ENCODE measurements at regions not wholly inside any gene's neighbourhood (a gene's known extent, or its start where the extent isn't known, plus 50 kb on each side); places are given as distances from the start of the nearest gene placed in this dataset.

DNA sequence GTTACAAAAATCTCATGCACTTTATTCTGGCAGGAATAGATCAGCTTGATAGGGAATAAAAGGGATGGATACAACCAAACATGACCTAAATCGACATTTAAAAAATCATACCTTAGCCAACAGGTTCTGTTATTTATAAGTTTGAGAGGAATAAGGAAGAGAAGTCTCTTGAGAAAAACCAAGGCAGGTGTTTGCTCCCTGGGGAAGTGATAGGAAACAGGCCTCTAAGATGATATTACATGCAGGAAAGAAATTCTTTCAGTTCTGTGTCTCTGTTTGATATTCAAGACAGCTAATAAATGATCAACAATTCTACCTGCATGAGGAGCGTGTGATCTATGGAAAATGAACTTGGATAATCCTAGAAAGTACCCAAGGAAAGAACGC, 184.8 kb upstream of the ZEB2 start:
- H3K27me3 ChIP-seq (replicated peaks in 1 of 4; ENCODE audit: control extremely low read depth in 1 of 4, control insufficient read depth in 3 of 4, insufficient read depth in 4 of 4, low read length in 3 of 4), result no peaks in the 10 kb centered on the region
- no peaks in the 10 kb centered on the region for H3K79me2 ChIP-seq (ENCODE audit: control insufficient read depth, insufficient read depth, low read length)
- H3K4me1 Mint-ChIP-seq, result peaks cover 46% of the 10 kb centered on the region
- H3K4me1 ChIP-seq (ENCODE audit: control insufficient read depth in 2 of 2, insufficient read depth in 2 of 2, low read length in 2 of 2), result peaks cover 41 to 42% of the 10 kb centered on the region in 2 donors
- peak overlapping the region; percentile 4 for H3K9ac ChIP-seq (ENCODE audit: low read length)
- H3K9me3 Mint-ChIP-seq (ENCODE audit: insufficient read depth), result no peaks in the 10 kb centered on the region
- peak overlapping the region; percentile 67 for H3K4me2 ChIP-seq (replicated peaks; ENCODE audit: low read depth, low read length, poor library complexity, severe bottlenecking)
- WGBS (ENCODE audit: insufficient coverage), result no CpG with 5 or more reads among the region's 3 CpGs
- H3K36me3 ChIP-seq (replicated peaks in 1 of 2; ENCODE audit: control extremely low read depth in 1 of 2, control insufficient read depth in 1 of 2, extremely low read depth in 1 of 2, insufficient read depth in 2 of 2, low read length in 1 of 2), result no peaks in the 10 kb centered on the region
- TF ChIP-seq, protein P1, sequence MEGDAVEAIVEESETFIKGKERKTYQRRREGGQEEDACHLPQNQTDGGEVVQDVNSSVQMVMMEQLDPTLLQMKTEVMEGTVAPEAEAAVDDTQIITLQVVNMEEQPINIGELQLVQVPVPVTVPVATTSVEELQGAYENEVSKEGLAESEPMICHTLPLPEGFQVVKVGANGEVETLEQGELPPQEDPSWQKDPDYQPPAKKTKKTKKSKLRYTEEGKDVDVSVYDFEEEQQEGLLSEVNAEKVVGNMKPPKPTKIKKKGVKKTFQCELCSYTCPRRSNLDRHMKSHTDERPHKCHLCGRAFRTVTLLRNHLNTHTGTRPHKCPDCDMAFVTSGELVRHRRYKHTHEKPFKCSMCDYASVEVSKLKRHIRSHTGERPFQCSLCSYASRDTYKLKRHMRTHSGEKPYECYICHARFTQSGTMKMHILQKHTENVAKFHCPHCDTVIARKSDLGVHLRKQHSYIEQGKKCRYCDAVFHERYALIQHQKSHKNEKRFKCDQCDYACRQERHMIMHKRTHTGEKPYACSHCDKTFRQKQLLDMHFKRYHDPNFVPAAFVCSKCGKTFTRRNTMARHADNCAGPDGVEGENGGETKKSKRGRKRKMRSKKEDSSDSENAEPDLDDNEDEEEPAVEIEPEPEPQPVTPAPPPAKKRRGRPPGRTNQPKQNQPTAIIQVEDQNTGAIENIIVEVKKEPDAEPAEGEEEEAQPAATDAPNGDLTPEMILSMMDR (IDR thresholded peaks at IDR 0.05), result no peak
- no peak for TF ChIP-seq EZH2 (IDR thresholded peaks at IDR 0.05; ENCODE audit: borderline replicate concordance, insufficient read depth, low read depth, low read length, poor library complexity, severe bottlenecking)
- no peaks in the 10 kb centered on the region for H3K27me3 Mint-ChIP-seq
- ChIA-PET CTCF (no interaction called here), POLR2A (no interaction called here)
- no peaks in the 10 kb centered on the region for H4K20me1 ChIP-seq (ENCODE audit: control insufficient read depth, insufficient read depth, low read length, poor library complexity, severe bottlenecking)
- no peak overlapping the region for H2AFZ ChIP-seq (ENCODE audit: insufficient read depth, low read depth, low read length, poor library complexity, severe bottlenecking)
- H3K27ac ChIP-seq (ENCODE audit: low read length in 2 of 2), result peak overlapping the region; percentile 9 to 36
- intact Hi-C loops (cut with micrococcal nuclease), result loop anchor here (2.0 to 10.0 kb wide), 3 partner anchors 186 to 1040 kb away; a partner anchor contains a TSS
- peak overlapping the region; percentile 27 for H3K4me3 Mint-ChIP-seq
- ATAC-seq (ENCODE audit: low read depth) (no peak), DNase-seq (peak; percentile 17)
- H3K9me3 ChIP-seq (ENCODE audit: control extremely low read depth in 1 of 3, control insufficient read depth in 2 of 3, insufficient read depth in 1 of 3, low read length in 2 of 3), result no peaks in the 10 kb centered on the region
- peak overlapping the region in 1 of 5 experiments; percentile 17 for H3K4me3 ChIP-seq (ENCODE audit: control extremely low read depth in 1 of 5, extremely low read depth in 1 of 5, insufficient read depth in 1 of 5, low read depth in 2 of 5, low read length in 4 of 5)
- peak overlapping the region; percentile 16 for H3K27ac Mint-ChIP-seq

DNA sequence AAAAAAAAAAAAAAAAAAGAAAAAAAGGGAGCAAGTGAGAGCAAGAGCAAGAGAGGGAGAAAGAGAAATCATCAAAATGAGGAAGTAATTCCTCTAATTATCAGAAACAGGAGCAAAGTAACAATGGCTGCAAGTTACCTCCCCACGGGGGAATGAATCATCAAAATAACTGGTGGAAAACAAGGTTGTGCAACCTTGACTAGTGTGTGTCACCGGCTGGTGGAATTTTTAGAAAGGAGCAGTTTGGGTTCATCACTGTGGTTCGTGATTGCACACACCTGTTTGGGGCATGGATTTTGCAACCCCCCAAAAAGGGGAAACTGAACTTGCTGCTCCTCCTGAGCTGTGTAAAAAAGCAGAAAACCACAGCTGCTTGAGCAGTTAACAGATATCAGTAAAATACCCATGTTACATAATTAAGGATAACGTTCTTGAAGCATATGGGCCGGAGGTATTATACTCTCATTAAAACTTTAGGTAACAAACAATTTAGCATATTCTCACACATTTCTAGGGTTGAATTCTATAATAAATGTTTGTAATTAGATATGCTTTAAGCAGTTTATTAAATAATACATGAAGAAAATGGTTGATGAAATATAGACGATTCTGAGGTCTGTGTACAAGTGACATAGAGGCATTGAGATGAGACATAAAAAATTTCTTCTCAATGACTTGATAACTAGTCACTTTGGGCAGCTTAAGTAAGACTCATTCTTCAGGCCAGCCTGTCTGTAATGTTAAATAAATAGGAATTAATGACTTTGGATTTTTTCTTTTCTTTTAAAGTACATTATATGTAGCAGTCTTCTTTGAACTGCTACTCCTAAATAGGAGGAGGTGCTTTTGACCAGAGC, 184.2 kb upstream of the ZEB2 start:
- TF ChIP-seq, protein P1 (IDR thresholded peaks at IDR 0.05), result no peak
- no peak for TF ChIP-seq EZH2 (IDR thresholded peaks at IDR 0.05; ENCODE audit: borderline replicate concordance, insufficient read depth, low read depth, low read length, poor library complexity, severe bottlenecking)
- Histone ChIP-seq H3K27me3 (replicated peaks in 1 of 4; ENCODE audit: control extremely low read depth in 1 of 4, control insufficient read depth in 3 of 4, insufficient read depth in 4 of 4, low read length in 3 of 4) (no peaks in the 10 kb centered on the region), H3K27ac (ENCODE audit: low read length in 2 of 2) (peak overlapping the region; percentile 9 to 36), H3K4me2 (replicated peaks; ENCODE audit: low read depth, low read length, poor library complexity, severe bottlenecking) (peak overlapping the region; percentile 67), H2AFZ (ENCODE audit: insufficient read depth, low read depth, low read length, poor library complexity, severe bottlenecking) (peak overlapping the region; percentile 23), H3K4me1 (ENCODE audit: control insufficient read depth in 2 of 2, insufficient read depth in 2 of 2, low read length in 2 of 2) (peaks cover 41 to 42% of the 10 kb centered on the region in 2 donors), H3K9me3 (ENCODE audit: control extremely low read depth in 1 of 3, control insufficient read depth in 2 of 3, insufficient read depth in 1 of 3, low read length in 2 of 3) (no peaks in the 10 kb centered on the region), H3K9ac (ENCODE audit: low read length) (peak overlapping the region; percentile 20), H3K79me2 (ENCODE audit: control insufficient read depth, insufficient read depth, low read length) (no peaks in the 10 kb centered on the region), H3K4me3 (ENCODE audit: control extremely low read depth in 1 of 5, extremely low read depth in 1 of 5, insufficient read depth in 1 of 5, low read depth in 2 of 5, low read length in 4 of 5) (peak overlapping the region in 3 of 5 experiments; percentile 12 to 23 (median 17)), H3K36me3 (replicated peaks in 1 of 2; ENCODE audit: control extremely low read depth in 1 of 2, control insufficient read depth in 1 of 2, extremely low read depth in 1 of 2, insufficient read depth in 2 of 2, low read length in 1 of 2) (no peaks in the 10 kb centered on the region), H4K20me1 (ENCODE audit: control insufficient read depth, insufficient read depth, low read length, poor library complexity, severe bottlenecking) (no peaks in the 10 kb centered on the region)
- Mint-ChIP-seq H3K27ac (peak overlapping the region; percentile 70), H3K4me3 (peak overlapping the region; percentile 50), H3K9me3 (ENCODE audit: insufficient read depth) (no peaks in the 10 kb centered on the region), H3K27me3 (no peaks in the 10 kb centered on the region), H3K4me1 (peaks cover 46% of the 10 kb centered on the region)
- peak; percentile 87 for ATAC-seq (ENCODE audit: low read depth)
- WGBS (ENCODE audit: insufficient coverage), result 0% methylated on average over 2 of the region's 6 CpGs
- intact Hi-C loops (cut with micrococcal nuclease), result loop anchor here (2.0 to 10.0 kb wide), 3 partner anchors 185 to 1041 kb away; a partner anchor contains a TSS
- CTCF ChIA-PET, result interaction anchor here (1.0 kb wide), 1 partner anchor 1047 kb away, joined by 3 read pairs; no protein-coding TSS in a partner anchor
- peak; percentile 72 for DNase-seq
- POLR2A ChIA-PET, result interaction anchor here (0.6 kb wide), 1 partner anchor 72 kb away, joined by 9 read pairs; no protein-coding TSS in a partner anchor
